Right forelimb (tissue), 1 donor: ENCODE measurements at regions not wholly inside any gene's neighbourhood (a gene's known extent, or its start where the extent isn't known, plus 50 kb on each side); places are given as distances from the start of the nearest gene placed in this dataset.
A peak's percentile ranks its signal among the peaks of the same experiment; 100 is the strongest.
"Not testable (repeated sequence)": the region's sequence is repeated elsewhere in the genome, so short reads cannot be mapped to it uniquely, and the experiment has no call there.

Experiments
- DNase-seq: peaks from one replicate; pipeline ENCODE4 v3.0.0-alpha.2; 2018

DNA sequence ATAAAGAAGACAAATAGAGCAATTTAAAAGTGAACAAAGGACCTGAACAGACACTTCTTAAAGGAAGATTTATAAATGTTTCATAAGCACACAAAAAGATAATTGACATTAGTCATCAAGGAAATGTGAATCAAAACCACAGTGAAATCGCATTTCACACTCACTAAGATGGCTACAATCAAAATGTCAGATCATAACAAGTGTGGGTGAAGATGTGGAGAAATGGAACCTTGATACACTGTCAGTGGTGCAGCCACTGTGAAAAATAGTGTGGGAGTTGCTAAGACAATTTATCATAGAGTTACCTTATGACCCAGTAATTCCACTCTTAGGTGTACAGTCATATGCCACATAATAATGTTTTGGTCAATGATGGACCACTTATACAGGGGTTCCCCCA lies 54.5 kb upstream of the HTR4 start:
- DNase-seq: no peak

DNA sequence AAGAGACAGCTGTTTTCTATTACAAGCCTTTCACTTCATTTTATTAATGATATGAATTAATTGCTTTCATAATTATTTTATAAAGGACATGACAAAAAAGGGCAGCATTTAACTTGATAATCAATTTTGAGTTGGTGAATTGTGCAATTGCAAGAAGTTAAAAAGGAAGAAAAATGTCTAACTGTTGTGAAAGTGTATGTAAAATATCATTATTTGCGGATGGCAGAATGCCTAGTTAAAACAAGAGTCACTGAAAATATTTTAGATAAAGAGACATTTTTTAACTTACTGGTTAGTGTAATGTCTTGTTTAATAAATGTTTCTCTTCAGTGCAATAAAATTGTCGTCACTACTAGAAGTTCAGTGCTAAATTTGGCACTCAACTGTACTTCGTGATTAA lies 57.6 kb upstream of the HTR4 start:
- DNase-seq: no peak

DNA sequence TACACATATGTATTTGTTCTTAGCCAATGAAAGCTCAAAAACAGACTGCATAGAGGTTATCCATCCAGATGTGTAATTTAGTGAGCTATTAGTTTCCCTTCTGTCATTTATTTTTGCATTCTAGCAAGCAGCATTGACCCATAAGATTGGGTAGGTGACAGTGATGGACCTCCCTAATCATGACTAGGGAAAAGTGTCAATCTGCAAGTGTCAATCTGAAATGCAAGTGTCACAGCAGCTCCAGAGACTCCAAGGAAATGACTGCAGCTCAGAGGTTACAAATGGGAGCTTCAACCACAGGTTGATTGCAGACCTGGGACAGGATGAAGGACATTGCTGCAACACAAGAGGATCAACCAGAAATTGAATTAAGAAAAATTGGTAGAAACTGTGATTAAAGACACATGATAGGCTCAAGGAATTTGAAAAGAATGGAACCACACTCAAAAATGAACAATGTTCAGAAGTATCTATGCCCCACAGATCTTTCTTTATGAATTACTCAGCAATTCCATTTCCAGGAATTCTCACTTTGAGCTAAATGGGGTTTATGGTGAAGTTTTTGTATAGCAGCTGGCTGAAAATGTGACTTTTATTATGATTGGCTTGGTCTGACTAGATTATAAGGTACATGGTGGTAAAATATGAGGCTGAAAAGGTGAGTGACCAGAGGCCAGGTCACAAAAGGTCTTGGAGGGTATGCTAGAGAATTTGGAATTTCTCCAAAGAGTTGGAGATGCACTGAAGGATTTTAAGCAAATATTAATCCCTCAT lies 59.6 kb upstream of the HTR4 start:
- no peak for DNase-seq

DNA sequence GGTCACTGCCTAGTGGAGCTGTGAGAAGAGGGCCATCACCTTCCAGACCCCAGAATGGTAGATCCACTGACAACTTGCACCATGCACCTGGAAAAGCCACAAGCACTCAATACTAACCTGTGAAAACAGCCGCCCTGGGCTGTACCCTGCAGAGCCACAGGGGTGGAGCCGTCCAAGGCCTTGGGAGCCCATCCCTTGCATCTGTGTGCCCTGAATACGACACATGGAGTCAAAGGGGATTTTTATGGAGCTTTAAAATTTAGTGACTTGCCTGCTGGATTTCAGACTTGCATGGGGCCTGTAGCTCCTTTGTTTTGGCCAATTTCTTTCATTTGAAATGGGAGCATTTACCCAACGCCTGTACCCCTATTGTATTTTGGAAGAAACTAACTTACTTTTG lies 62.4 kb upstream of the HTR4 start:
- DNase-seq: no peak

DNA sequence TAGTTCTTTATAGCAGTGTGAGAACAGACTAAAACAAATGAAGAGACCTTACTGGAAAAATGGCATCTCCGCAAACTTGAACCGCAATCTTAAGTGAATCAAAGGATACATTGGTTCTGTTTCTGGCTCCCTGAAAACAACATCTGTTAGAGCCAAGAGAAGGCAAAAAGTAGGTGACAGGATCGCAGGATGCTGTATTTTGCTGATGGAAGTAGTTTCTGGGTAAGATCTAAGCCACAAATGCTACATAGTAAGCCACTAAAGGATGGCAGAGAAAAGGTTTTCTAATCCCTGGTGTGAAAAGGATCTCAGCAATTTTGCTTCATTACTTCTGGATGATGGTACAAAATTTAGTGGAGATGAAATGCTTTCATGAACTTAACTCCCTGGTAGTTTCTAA lies 63.3 kb upstream of the HTR4 start:
- DNase-seq: no peak

DNA sequence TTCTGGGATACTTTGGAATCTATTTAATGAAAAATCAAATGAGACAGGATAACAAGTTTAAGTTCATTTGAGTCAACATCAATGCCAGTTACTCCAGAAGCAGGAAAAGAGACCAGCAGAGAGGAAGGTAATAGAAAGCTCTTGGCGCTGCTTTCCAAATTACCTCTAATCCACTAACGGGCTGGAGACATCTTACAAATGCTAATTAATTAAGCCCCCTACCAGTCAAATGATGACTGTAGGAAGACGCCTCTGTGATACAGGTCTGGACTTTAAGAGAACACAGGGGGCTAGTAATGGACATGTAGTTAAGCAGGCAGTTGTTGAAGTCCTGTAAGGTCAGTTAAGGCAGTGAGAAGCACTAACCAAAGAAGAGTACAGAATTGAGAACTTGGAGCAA lies 65.3 kb upstream of the HTR4 start:
- no peak for DNase-seq

DNA sequence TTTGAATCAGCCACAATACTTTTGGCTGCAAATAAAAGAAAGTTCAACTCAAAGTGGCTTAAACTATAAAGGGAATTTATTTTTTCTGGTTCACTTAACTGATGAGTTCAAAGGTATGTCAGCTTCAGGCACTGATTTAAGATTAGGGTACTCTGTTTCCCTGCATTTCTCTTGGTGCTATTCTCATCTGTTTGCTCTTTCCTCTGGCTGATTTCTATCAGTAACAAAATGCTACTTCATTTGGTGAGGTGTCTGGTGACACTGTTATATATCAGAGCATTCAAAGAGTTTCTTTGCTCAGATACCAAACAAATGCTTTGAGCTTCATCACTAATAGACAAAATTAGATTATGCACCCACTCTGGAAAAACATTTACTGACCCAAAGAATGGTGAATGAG lies 65.9 kb upstream of the HTR4 start:
- DNase-seq: no peak

DNA sequence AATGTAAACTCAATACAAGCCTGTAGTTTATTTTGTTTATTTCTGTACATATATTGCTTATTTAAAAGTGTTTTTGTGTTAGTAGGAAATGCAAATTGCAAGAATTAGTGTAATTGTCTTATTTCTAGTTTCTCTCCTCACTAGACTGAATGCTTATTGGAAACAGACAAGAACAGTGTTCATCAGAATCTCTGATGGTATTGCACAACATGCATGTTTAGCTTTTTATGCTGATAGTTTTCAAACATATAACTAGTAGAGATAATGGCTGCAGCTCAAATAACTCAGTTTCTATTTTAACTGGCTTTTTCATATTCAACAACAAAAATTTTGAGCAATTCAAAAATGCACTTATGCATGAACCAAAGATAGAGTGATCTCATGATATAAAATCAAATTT lies 68.8 kb upstream of the HTR4 start:
- DNase-seq: no peak

DNA sequence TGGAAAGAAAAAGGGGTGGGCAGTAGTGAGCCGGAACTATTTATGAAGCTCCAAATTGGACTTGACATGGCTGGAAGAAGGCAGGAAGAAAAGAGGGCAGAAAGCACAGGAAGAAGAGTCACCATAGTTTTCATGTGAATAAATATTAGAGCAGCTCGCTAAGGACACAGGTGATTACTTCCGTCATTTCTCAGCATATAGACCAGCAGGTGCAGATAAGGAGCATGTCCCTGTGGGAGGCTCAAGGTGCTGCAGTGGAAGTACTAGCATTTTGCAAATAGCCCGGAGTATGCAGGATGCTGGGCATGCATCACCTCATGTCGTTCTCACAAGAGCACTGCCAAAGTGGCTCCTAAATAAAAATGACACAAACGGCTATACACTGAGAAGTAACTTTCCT lies 71.3 kb upstream of the HTR4 start:
- no peak for DNase-seq

DNA sequence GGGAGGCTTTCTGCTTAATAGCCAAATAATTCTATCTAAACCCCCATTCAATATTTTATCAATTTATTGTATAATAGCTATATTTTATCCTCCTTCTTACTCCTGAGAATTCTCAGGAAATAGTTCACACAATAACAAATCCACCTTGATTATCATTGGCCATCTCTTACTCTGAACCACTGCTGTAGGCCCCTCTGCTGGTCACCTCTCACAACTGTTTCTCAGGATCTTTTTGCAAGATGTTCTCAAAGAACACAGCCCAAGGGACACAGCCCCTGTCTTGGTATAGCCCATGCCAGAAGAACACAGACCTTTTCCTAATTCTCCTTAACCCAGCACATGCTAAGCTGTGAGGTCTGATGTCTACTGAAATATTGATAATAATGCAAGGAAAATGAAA lies 74.9 kb upstream of the HTR4 start:
- DNase-seq: no peak

DNA sequence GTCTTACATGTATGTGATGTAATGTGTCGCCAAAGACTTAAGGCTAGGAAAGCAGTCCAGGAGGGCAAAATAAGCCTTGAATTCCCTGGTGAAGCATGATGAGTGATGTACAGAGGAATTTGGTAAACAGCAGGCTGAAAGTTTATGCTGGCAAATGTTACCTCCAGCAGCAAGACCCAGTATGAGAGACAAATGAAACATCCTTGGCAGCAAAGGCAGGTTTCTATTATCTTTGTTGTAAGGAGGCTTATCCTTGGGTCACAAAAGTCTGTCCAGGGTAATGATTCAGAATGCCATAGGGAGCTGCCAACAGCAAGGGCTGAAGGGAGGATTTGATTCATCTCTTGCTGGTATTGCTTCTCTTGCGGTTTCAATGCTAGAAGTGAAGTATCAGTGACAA lies 75.9 kb upstream of the HTR4 start:
- no peak for DNase-seq

DNA sequence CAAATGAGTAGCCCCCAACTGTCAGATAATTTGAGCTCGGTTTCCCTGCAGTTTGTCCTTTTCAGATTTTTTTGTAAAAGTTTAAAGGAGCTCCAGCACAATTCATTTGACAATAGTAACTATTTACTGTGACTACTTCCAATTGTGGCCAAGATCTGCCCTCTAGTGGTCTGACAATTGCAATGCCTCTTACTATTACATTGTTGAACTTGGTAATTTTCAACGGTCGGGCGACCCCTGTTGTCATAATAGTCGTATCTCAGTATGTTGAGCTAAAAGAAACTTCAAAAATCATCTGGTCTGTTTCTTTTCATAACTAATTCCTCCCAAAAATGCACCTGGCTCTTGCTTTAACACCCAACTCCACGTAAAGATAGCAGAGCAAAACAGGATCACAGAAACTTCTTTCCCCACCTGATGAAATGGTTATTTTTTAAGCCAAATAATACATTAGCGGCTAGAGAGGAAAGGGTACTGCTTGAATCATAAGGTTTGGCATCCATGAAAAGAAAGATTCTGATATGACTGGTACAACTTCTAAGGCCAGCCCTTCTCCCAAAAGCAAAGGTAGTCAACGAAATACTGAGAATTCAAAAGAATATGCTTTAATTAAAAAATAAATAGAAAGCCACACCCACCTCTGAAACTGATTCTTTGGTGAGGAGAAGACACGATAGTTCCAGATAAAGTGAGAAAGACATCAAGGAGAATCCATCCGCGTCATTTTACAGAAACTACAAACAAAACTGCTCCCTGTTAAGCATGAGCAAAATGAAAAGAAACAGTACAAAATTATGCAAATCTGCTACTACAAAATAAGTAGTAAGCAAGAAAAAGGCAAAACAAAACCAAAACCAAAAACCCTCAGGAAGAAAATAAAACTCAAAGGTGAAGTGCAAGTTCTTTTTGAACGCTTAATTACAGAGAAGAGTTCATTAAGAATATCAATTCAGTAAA lies 76.9 kb upstream of the HTR4 start:
- peak; percentile 65 for DNase-seq

DNA sequence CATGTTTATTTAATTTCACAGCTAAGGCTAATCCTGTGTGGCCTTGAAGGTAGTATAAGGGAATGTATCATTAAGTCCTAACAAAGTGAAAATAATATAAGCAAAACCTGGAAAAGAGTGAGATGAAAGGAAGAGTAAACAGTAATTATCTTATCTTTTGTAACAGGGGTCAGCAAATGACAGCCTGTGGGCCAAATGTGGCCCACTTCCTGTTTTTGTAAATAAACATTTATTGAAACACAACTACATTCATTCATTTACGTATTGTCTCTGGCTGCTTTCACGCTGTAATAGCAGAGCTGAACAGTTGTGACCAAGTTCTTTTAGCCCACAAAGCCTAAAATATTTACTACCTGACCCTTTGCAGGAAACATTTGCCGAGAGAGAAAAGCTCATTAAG lies 78.4 kb upstream of the HTR4 start:
- DNase-seq: no peak

DNA sequence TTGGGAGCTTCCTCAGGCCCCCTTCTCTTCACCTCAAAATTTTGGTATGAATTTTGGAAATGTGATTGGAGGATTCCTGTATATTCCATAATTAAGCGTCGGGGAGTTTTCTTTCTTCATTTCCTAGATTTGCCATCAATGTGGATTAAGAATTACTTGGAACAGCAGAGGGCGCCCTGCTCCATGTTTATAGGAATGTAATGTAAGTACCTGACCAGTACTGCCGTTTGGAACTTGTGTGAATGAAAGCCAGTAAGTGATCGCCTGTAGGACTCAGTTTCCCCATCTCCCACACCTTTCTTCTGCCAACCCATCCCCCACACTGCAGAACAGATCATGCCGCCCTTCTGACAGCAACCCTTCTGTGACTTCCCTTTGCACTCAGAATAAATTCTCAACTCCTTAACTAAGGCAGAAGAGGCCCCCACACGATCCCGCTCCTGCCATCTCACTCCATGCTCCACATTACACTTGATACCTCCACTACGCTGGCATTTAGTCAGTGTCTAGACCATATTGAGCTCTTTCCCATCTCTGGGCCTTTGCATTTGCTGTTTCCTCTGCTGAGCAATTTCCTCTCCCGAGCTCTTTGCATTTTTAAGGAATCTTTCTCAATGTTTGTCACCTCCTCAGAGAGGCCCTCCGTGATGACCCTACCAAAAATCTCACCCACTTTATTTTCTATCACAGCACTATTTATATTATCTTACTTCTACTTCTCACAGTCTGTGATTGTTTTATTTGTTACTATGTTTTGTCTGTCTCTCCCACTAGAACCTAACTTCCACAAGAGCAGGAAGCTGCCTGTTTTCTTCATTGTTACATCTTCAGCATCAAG lies 79.5 kb upstream of the HTR4 start:
- peak; percentile 74 for DNase-seq

DNA sequence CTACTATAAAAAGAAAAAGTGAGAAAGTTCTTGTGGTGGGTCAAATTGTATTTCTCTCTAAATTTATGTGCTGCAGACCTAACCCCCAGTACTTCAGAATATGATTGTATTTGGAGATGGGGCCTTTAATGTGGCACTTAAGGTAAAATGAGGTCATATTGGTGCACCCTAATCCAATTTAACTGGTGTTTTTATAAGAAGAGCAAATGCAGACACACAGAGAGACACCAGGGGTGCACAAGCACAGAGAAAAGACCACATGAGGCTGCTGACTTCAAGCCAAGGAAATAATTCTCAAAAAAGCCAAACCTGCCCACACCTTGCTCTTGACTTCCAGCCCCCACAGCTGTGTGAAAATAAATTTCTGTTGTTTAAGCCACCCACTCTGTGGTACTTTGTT lies 80.2 kb upstream of the HTR4 start:
- DNase-seq: no peak

DNA sequence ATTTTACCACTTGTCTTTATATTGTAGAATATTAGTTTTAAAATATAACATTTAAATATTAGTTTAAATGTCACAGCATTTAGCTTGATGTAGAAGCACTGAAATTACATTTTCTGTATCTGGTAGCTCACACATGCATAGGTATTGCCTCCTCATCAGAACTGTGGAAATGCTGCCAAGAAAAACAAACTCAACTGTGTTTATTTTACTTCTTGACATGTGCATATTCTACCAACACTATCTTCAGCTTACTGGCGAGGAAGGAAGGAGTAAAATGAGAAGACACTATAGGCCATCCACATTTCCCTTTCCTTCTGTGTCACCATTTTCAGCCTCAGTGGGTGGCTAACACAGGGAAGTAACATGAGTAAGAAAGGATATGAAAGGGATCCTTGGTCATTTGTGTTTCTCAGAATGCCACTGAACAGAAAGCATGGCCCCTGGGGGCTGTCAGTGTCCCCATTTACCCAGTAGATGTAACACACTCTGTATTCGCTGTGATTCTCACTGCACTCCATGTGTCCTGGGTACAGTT lies 81.0 kb upstream of the HTR4 start:
- DNase-seq: no peak

DNA sequence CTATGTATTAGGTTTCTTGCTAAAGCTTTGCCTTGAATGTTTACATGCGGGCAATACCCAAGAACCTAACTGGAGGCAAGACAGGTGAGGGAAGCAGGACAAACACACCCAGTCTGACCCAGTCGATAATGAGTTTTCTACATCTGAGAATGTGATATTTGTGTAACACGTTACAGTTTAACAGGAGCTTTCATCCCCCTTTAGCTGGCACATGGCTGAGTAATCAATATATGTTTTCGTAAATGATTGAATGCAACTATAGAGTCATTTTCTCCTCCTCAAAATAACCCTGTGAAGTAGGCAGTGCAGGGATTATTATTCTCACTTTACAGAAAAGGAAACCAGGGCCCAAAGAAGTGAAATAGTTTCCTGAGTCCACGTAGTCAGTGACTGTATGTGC lies 84.7 kb upstream of the HTR4 start:
- DNase-seq: no peak

DNA sequence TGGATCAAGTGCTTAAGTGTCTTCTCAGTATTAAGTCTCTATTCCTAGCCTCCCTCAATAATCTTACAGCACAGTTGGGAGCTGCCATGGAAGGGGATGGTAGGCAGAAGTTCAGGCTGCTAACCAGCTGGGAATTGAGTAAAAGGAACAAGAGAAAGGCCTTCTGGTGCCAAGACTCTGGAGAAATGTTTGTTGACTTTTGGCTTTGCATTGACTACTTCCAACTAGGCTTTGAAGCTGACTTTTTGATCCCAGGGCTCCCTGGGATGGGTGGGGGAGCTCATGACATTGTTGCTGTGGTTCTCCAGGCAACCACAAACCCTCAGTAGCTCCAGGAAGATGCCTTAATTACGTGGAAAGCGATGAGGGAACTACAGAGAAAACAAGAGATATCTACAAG lies 85.2 kb upstream of the HTR4 start:
- DNase-seq: no peak

DNA sequence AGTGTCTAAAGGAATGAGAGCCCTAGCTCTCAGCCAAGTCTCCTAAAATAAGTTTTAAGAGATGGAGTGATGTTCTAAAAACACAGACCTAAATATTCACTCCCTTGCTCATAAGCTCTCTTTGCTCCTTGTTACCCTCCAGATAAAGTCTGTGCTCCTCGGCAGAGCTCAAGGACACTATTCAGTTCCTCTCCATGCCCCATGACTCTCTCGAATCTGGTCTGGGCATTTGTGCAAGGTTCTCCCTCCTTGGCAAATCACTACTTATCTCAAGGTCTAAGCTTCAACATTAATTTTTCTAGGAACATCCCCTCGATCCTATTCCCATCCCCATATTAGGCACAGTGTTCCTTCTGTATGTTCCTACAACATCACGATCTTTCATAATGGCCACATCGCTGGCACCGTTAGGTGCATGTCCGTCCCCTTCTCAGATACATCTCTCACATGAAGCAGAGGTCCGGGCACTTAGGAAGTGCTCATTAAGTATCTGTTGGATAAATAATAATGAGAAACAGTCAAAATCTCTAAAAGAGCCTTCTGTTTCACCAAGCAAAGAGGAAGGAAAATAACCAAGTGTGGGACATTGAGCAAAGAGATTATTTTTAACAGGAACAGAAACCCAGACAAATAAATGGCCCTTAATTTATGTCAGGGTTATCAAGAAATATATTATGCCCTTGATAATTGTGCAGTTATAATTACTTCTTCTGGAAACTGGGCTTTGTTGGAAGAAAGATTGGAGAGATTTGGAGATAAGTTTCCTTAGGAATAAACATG lies 85.9 kb upstream of the HTR4 start:
- DNase-seq: no peak

DNA sequence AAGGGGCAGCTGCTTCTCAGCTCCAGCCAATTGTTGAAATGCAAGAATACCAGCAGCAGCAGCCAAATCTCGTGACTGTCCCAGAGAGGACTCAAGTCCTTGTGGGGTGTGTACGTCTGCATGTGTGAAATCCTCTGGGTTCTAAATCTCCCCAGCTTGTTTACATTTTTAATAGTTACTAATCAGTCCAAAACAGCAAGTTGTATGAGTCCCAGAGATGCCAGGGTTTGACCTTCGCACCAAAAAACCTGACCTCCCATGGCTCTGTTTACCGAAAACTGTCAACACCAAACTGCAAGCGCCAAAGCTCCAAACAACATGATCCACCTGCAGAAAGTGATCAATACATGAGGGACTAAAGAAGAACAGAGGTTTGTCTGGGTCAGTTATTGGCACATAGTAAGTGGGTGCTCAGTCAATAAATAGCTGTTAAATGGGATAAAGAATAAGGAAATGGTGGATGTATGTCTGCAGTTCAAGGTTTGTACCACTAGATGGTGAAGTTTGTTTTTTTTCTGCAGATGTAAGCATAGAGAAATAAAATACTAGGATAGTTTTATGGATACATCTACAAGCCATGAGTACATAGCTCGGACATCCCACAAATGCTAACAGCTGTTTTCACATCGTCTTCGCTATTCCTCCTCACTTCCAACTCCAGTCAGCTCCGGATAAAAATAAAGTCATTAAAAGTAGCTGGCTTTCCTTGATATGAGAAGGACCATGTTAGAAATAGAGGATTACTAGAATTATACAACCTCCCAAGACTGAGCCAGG lies 85.3 kb upstream of the ADRB2 start:
- no peak for DNase-seq

DNA sequence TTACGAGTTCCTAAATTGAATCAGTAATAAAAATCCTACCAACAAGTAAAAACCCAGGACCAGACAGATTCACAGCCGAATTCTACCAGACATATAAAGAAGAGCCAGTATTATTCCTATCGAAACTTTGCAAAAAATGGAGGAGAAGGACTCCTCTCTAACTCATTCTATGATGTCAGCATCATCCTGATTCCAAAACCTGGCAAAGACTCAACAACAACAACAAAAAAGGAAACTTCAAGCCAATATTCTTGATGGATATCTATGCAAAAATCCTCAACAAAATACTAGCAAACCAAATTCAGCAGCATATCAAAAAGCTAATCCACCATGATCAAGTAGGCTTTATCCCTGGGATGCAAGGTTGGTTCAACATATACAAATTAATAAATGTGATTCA lies 84.6 kb upstream of the ADRB2 start:
- not testable (repeated sequence) for DNase-seq
